SK-N-SH treated with all-trans-retinoic acid at 6 μM for 48 hours (cell line): ENCODE measurements at regions not wholly inside any gene's neighbourhood (a gene's known extent, or its start where the extent isn't known, plus 50 kb on each side); places are given as distances from the start of the nearest gene placed in this dataset.
"Not testable (repeated sequence)": the region's sequence is repeated elsewhere in the genome, so short reads cannot be mapped to it uniquely, and the experiment has no call there.

ENCODE experiments used
- ATAC-seq: fragments of 200-7000 bp; cut with Tn5 transposase; 3 replicates; pipeline ENCODE4 v1.9.1; 2020; ENCODE audit warnings: mild to moderate bottlenecking, moderate library complexity
- ARNTL ChIP-seq: fragments of 450-650 bp; formaldehyde crosslinking; IDR thresholded peaks from 2 replicates; pipeline ENCODE4 v1.5.0; 2020; ENCODE audit warnings: low read depth, mild to moderate bottlenecking, moderate library complexity, borderline replicate concordance
- BACH2 ChIP-seq: fragments of 250-450 bp; sonication (Bioruptor Pico); IDR thresholded peaks from 2 replicates; pipeline ENCODE4 v1.9.0; 2021; ENCODE audit warnings: mild to moderate bottlenecking, borderline replicate concordance
- CSDC2 ChIP-seq: fragments of 250-450 bp; sonication (Bioruptor Pico); IDR thresholded peaks from 2 replicates; pipeline ENCODE4 v1.5.0; 2020; ENCODE audit warnings: mild to moderate bottlenecking, moderate library complexity
- CSRNP3 ChIP-seq: fragments of 250-450 bp; sonication (Bioruptor Pico); IDR thresholded peaks from 2 replicates; pipeline ENCODE4 v1.5.1; 2021; ENCODE audit warnings: mild to moderate bottlenecking, moderate library complexity
- ESRRG ChIP-seq: fragments of 250-450 bp; sonication (Bioruptor Pico); IDR thresholded peaks from 2 replicates; pipeline ENCODE4 v1.6.1; 2021; ENCODE audit warnings: mild to moderate bottlenecking
- GLIS3 ChIP-seq: fragments of 250-450 bp; sonication (Bioruptor Pico); IDR thresholded peaks from 2 replicates; pipeline ENCODE4 v1.5.0; 2020; ENCODE audit warnings: mild to moderate bottlenecking, moderate library complexity
- ISL1 ChIP-seq: fragments of 250-450 bp; sonication (Bioruptor Pico); IDR thresholded peaks from 2 replicates; pipeline ENCODE4 v2.1.2; 2022; ENCODE audit warnings: mild to moderate bottlenecking, moderate library complexity
- OSR1 ChIP-seq: fragments of 250-450 bp; sonication (Bioruptor Pico); IDR thresholded peaks from 2 replicates; pipeline ENCODE4 v1.8.0; 2022; ENCODE audit warnings: moderate library complexity, mild to moderate bottlenecking, inconsistent platforms
- POU6F1 ChIP-seq: fragments of 250-450 bp; sonication (Bioruptor Pico); IDR thresholded peaks from 2 replicates; pipeline ENCODE4 v1.8.0; 2021; ENCODE audit warnings: low read depth, mild to moderate bottlenecking, moderate library complexity, borderline replicate concordance
- PPARA ChIP-seq: fragments of 250-450 bp; sonication (Bioruptor Pico); IDR thresholded peaks from 2 replicates; pipeline ENCODE4 v1.5.0; 2020; ENCODE audit warnings: mild to moderate bottlenecking, borderline replicate concordance
- RARB ChIP-seq: fragments of 250-450 bp; sonication (Bioruptor Pico); IDR thresholded peaks from 2 replicates; pipeline ENCODE4 v1.8.0; 2021; ENCODE audit warnings: mild to moderate bottlenecking, moderate library complexity
- SNAI2 ChIP-seq: fragments of 250-450 bp; sonication (Bioruptor Pico); IDR thresholded peaks from 2 replicates; pipeline ENCODE4 v1.5.0; 2020; ENCODE audit warnings: mild to moderate bottlenecking, moderate library complexity
- TCF4 ChIP-seq: fragments of 250-450 bp; sonication (Bioruptor Pico); IDR thresholded peaks from 2 replicates; pipeline ENCODE4 v1.8.0; 2021; ENCODE audit warnings: mild to moderate bottlenecking, moderate library complexity, borderline replicate concordance
- TOX ChIP-seq: fragments of 250-450 bp; sonication (Bioruptor Pico); IDR thresholded peaks from 2 replicates; pipeline ENCODE4 v1.8.0; 2021; ENCODE audit warnings: mild to moderate bottlenecking, moderate library complexity, borderline replicate concordance
- ZC3H10 ChIP-seq: fragments of 250-450 bp; sonication (Bioruptor Pico); IDR thresholded peaks from 2 replicates; pipeline ENCODE4 v1.5.1; 2021; ENCODE audit warnings: mild to moderate bottlenecking, moderate library complexity
- ZFP3 ChIP-seq: fragments of 250-450 bp; sonication (Bioruptor Pico); IDR thresholded peaks from 2 replicates; pipeline ENCODE4 v1.5.0; 2020; ENCODE audit warnings: mild to moderate bottlenecking, moderate library complexity
- ZFP30 ChIP-seq: fragments of 450-650 bp; formaldehyde crosslinking; IDR thresholded peaks from 2 replicates; pipeline ENCODE4 v1.5.0; 2022; ENCODE audit warnings: mild to moderate bottlenecking, moderate library complexity
- ZNF565 ChIP-seq: fragments of 450-650 bp; formaldehyde crosslinking; conservative IDR thresholded peaks from 2 replicates; pipeline ENCODE4 v1.5.0; 2020; ENCODE audit warnings: low read depth, mild to moderate bottlenecking, moderate library complexity
- ZNF70 ChIP-seq: fragments of 450-650 bp; formaldehyde crosslinking; IDR thresholded peaks from 2 replicates; pipeline ENCODE4 v1.5.0; 2020; ENCODE audit warnings: mild to moderate bottlenecking, moderate library complexity
- ZNF8 ChIP-seq: fragments of 450-650 bp; formaldehyde crosslinking; IDR thresholded peaks from 2 replicates; pipeline ENCODE4 v1.5.0; 2020; ENCODE audit warnings: mild to moderate bottlenecking, moderate library complexity
- TF ChIP-seq, protein P1 (sequence below): fragments of 250-450 bp; sonication (Bioruptor Pico); IDR thresholded peaks from 2 replicates; pipeline ENCODE4 v1.5.0; 2020; ENCODE audit warnings: mild to moderate bottlenecking, moderate library complexity
- TF ChIP-seq, protein P2 (sequence below): fragments of 250-450 bp; sonication (Bioruptor Pico); IDR thresholded peaks from 2 replicates; pipeline ENCODE4 v1.8.0; 2020; ENCODE audit warnings: mild to moderate bottlenecking, moderate library complexity, borderline replicate concordance
- TF ChIP-seq, protein P3 (sequence below): fragments of 250-450 bp; sonication (Bioruptor Pico); IDR thresholded peaks from 2 replicates; pipeline ENCODE4 v1.5.1; 2020; ENCODE audit warnings: low read depth, mild to moderate bottlenecking, moderate library complexity

DNA sequence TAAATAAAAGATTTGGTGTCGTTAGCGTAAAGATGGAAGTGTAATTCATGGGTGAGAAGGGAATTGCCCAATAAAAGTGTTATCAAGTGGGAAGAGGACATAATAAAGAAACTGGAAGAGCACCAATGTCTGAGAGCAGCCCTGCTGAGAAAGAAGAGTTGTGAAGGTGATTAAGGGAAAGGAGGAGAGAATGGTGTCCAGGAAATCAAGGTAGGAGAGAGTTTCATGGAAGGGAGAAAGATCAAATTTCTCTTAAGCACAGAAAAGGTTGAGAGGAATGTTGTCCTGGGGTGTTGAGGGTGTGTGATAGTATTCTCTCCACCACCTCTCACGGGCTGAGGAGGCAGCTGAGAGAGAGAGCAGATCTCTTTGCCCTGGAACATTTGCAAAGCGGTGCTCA lies 339.7 kb downstream of the SATB1 start:
- TF ChIP-seq ZNF70 (CRISPR knock-in tag) (no peak), GLIS3 (CRISPR knock-in tag) (no peak), TOX (CRISPR knock-in tag) (no peak), ISL1 (no peak), ZFP3 (CRISPR knock-in tag) (no peak), ZFP30 (CRISPR knock-in tag) (no peak)
- TF ChIP-seq, protein P1, sequence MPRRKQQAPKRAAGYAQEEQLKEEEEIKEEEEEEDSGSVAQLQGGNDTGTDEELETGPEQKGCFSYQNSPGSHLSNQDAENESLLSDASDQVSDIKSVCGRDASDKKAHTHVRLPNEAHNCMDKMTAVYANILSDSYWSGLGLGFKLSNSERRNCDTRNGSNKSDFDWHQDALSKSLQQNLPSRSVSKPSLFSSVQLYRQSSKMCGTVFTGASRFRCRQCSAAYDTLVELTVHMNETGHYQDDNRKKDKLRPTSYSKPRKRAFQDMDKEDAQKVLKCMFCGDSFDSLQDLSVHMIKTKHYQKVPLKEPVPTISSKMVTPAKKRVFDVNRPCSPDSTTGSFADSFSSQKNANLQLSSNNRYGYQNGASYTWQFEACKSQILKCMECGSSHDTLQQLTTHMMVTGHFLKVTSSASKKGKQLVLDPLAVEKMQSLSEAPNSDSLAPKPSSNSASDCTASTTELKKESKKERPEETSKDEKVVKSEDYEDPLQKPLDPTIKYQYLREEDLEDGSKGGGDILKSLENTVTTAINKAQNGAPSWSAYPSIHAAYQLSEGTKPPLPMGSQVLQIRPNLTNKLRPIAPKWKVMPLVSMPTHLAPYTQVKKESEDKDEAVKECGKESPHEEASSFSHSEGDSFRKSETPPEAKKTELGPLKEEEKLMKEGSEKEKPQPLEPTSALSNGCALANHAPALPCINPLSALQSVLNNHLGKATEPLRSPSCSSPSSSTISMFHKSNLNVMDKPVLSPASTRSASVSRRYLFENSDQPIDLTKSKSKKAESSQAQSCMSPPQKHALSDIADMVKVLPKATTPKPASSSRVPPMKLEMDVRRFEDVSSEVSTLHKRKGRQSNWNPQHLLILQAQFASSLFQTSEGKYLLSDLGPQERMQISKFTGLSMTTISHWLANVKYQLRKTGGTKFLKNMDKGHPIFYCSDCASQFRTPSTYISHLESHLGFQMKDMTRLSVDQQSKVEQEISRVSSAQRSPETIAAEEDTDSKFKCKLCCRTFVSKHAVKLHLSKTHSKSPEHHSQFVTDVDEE: no peak

GRCh38 chr3:18083273-18083590 lies 340.8 kb upstream of the TBC1D5 start:
- ATAC-seq: not testable (repeated sequence)

More for the DNA sequence above, 339.7 kb downstream of the SATB1 start:
- ATAC-seq: no peak

DNA sequence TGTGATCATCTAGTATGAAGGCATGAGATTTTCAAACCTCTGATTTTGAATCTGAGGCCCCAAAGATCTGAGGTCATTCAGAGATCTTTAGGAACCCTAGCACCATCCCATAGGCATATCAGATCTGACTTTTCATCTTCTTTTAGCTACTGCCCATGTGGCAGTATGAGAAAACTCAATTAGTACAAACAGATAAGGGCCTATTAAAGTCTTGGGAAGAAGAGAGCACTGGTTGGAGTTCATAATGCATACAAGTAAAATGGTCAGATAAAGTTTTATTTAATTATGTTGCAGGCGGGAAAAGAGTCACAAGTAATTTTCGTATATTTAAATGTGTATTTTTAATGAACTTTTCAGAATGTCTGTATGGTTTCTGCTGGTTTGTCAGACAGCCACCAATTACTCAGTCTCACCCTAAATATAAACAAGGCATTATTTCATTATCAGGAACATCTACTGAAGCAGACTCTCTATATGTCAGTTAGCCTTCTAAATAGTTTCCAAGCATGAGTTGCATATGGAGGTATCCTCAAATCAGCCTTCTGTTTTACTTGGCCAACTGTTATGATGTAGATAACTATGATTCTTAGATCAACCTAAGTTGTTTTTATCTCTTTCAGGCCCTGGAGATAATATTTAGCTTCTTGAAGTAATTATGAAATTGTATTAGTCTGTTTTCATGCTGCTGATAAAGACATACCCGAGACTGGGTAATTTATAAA lies 340.3 kb upstream of the TBC1D5 start:
- ATAC-seq: no peak
- TF ChIP-seq, protein P2, sequence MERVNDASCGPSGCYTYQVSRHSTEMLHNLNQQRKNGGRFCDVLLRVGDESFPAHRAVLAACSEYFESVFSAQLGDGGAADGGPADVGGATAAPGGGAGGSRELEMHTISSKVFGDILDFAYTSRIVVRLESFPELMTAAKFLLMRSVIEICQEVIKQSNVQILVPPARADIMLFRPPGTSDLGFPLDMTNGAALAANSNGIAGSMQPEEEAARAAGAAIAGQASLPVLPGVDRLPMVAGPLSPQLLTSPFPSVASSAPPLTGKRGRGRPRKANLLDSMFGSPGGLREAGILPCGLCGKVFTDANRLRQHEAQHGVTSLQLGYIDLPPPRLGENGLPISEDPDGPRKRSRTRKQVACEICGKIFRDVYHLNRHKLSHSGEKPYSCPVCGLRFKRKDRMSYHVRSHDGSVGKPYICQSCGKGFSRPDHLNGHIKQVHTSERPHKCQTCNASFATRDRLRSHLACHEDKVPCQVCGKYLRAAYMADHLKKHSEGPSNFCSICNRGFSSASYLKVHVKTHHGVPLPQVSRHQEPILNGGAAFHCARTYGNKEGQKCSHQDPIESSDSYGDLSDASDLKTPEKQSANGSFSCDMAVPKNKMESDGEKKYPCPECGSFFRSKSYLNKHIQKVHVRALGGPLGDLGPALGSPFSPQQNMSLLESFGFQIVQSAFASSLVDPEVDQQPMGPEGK (CRISPR knock-in tag): no peak
- TF ChIP-seq CSDC2 (no peak), POU6F1 (no peak), ZNF565 (CRISPR knock-in tag) (no peak), CSRNP3 (CRISPR knock-in tag) (0 out of 2 replicates have a peak, but pooled peaks have one; percentile 29), ZNF70 (CRISPR knock-in tag) (no peak), TCF4 (CRISPR knock-in tag) (peak; percentile 95), ZFP30 (CRISPR knock-in tag) (no peak), GLIS3 (CRISPR knock-in tag) (no peak), SNAI2 (peak; percentile 35; the same call in 1 of the 2 replicates), OSR1 (no peak), TOX (CRISPR knock-in tag) (no peak), RARB (CRISPR knock-in tag) (no peak), BACH2 (CRISPR knock-in tag) (no peak), ZFP3 (CRISPR knock-in tag) (no peak), ZC3H10 (CRISPR knock-in tag) (no peak), ZNF8 (CRISPR knock-in tag) (no peak), PPARA (CRISPR knock-in tag) (no peak), ISL1 (peak; percentile 70), ESRRG (no peak), ARNTL (CRISPR knock-in tag) (no peak)
- TF ChIP-seq, protein P3, sequence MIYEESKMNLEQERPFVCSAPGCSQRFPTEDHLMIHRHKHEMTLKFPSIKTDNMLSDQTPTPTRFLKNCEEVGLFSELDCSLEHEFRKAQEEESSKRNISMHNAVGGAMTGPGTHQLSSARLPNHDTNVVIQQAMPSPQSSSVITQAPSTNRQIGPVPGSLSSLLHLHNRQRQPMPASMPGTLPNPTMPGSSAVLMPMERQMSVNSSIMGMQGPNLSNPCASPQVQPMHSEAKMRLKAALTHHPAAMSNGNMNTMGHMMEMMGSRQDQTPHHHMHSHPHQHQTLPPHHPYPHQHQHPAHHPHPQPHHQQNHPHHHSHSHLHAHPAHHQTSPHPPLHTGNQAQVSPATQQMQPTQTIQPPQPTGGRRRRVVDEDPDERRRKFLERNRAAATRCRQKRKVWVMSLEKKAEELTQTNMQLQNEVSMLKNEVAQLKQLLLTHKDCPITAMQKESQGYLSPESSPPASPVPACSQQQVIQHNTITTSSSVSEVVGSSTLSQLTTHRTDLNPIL: no peak
- TF ChIP-seq, protein P1: no peak; the same call in 1 of the 2 replicates
